WTC11 (cell line): ENCODE measurements at regions not wholly inside any gene's neighbourhood (a gene's known extent, or its start where the extent isn't known, plus 50 kb on each side); places are given as distances from the start of the nearest gene placed in this dataset.

Source experiments
- CTCF ChIP-seq: fragments of 200-600 bp; IDR thresholded peaks from 2 replicates; pipeline ENCODE4 v1.8.0; 2022; ENCODE audit warnings: antibody characterized with exemption
- TF ChIP-seq, protein P1 (sequence below): sonication (generic); formaldehyde crosslinking; IDR thresholded peaks from 2 replicates; pipeline ENCODE4 v1.8.1; 2023; ENCODE audit warnings: mild to moderate bottlenecking, moderate library complexity, missing genetic modification reagents
- TF ChIP-seq, protein P2 (sequence below): sonication (generic); formaldehyde crosslinking; IDR thresholded peaks from 2 replicates; pipeline ENCODE4 v1.8.0; 2022; ENCODE audit warnings: mild to moderate bottlenecking, missing genetic modification reagents

- TF ChIP-seq, protein P1, sequence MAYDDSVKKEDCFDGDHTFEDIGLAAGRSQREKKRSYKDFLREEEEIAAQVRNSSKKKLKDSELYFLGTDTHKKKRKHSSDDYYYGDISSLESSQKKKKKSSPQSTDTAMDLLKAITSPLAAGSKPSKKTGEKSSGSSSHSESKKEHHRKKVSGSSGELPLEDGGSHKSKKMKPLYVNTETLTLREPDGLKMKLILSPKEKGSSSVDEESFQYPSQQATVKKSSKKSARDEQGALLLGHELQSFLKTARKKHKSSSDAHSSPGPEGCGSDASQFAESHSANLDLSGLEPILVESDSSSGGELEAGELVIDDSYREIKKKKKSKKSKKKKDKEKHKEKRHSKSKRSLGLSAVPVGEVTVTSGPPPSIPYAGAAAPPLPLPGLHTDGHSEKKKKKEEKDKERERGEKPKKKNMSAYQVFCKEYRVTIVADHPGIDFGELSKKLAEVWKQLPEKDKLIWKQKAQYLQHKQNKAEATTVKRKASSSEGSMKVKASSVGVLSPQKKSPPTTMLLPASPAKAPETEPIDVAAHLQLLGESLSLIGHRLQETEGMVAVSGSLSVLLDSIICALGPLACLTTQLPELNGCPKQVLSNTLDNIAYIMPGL: no peak
- TF ChIP-seq, protein P2, sequence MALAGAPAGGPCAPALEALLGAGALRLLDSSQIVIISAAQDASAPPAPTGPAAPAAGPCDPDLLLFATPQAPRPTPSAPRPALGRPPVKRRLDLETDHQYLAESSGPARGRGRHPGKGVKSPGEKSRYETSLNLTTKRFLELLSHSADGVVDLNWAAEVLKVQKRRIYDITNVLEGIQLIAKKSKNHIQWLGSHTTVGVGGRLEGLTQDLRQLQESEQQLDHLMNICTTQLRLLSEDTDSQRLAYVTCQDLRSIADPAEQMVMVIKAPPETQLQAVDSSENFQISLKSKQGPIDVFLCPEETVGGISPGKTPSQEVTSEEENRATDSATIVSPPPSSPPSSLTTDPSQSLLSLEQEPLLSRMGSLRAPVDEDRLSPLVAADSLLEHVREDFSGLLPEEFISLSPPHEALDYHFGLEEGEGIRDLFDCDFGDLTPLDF (CRISPR knock-in tag): no peak
- TF ChIP-seq CTCF: no peak
These were observed 314.9 kb upstream of the TMTC1 start for GRCh38 chr12:30098677-30099076.
